H9 (cell line): ENCODE measurements at regions not wholly inside any gene's neighbourhood (a gene's known extent, or its start where the extent isn't known, plus 50 kb on each side); places are given as distances from the start of the nearest gene placed in this dataset.

Experiments
- DNase-seq: peaks from one replicate; pipeline ENCODE4 v3.0.0-alpha.2; 2017
- H2AFZ ChIP-seq: one replicate; pipeline ENCODE4 v1.6.1; 2013; ENCODE audit warnings: mild to moderate bottlenecking, low read length, control low read depth, moderate library complexity
- H2AK5ac ChIP-seq: 2 replicates; pipeline ENCODE4 v1.6.1; 2013; ENCODE audit warnings: low read length, control low read depth, mixed read lengths; ENCODE audit not compliant: insufficient read length
- H2BK120ac ChIP-seq: one replicate; pipeline ENCODE4 v1.6.1; 2013; ENCODE audit warnings: low read depth, mild to moderate bottlenecking, low read length, control low read depth, inconsistent platforms; ENCODE audit not compliant: poor library complexity, severe bottlenecking
- H2BK12ac ChIP-seq: 2 replicates; pipeline ENCODE4 v1.6.1; 2013; ENCODE audit warnings: low read length, control low read depth, mixed read lengths, low read depth; ENCODE audit not compliant: insufficient read length
- H2BK15ac ChIP-seq: 2 replicates; pipeline ENCODE4 v1.6.1; 2013; ENCODE audit warnings: low read depth, low read length, control low read depth
- H2BK20ac ChIP-seq: one replicate; pipeline ENCODE4 v1.6.1; 2013; ENCODE audit warnings: low read depth, mild to moderate bottlenecking, low read length, control low read depth, inconsistent platforms; ENCODE audit not compliant: poor library complexity, severe bottlenecking
- H2BK5ac ChIP-seq: 2 replicates; pipeline ENCODE4 v1.6.1; 2013; ENCODE audit warnings: low read length, control low read depth, mixed read lengths; ENCODE audit not compliant: insufficient read length
- H3K14ac ChIP-seq: 2 replicates; pipeline ENCODE4 v1.6.1; 2013; ENCODE audit warnings: low read length, control low read depth; ENCODE audit not compliant: insufficient read depth
- H3K18ac ChIP-seq: 2 replicates; pipeline ENCODE4 v1.6.1; 2013; ENCODE audit warnings: low read depth, mild to moderate bottlenecking, mixed read lengths, low read length, control low read depth; ENCODE audit not compliant: insufficient read length
- H3K23ac ChIP-seq: 2 replicates; pipeline ENCODE4 v1.6.1; 2013; ENCODE audit warnings: low read length, control low read depth, mixed read lengths, low read depth; ENCODE audit not compliant: insufficient read length
- H3K23me2 ChIP-seq: 2 replicates; pipeline ENCODE4 v1.6.1; 2013; ENCODE audit warnings: low read depth, mild to moderate bottlenecking, mixed read lengths, low read length, control low read depth; ENCODE audit not compliant: insufficient read length, poor library complexity, severe bottlenecking
- H3K27ac ChIP-seq: 2 replicates; pipeline ENCODE4 v1.5.1; 2013; ENCODE audit warnings: low read length, control low read depth, mixed read lengths, low read depth; ENCODE audit not compliant: insufficient read length
- H3K27me3 ChIP-seq: 2 replicates; pipeline ENCODE4 v1.6.1; 2013; ENCODE audit warnings: low read length, control low read depth, inconsistent platforms; ENCODE audit not compliant: insufficient read depth
- H3K4ac ChIP-seq: 2 replicates; pipeline ENCODE4 v1.6.1; 2013; ENCODE audit warnings: low read depth, mild to moderate bottlenecking, control low read depth, inconsistent platforms, low read length, moderate library complexity
- H3K4me1 ChIP-seq: 2 replicates; pipeline ENCODE4 v1.6.1; 2013; ENCODE audit warnings: low read length, control low read depth, inconsistent platforms; ENCODE audit not compliant: insufficient read depth
- H3K4me2 ChIP-seq: 2 replicates; pipeline ENCODE4 v1.6.1; 2013; ENCODE audit warnings: low read length, control low read depth, mixed read lengths; ENCODE audit not compliant: insufficient read length, insufficient read depth
- H3K56ac ChIP-seq: 2 replicates; pipeline ENCODE4 v1.6.1; 2013; ENCODE audit warnings: low read depth, mild to moderate bottlenecking, mixed read lengths, low read length, control low read depth; ENCODE audit not compliant: insufficient read length
- H3K79me1 ChIP-seq: 2 replicates; pipeline ENCODE4 v1.6.1; 2013; ENCODE audit warnings: low read depth, mild to moderate bottlenecking, moderate library complexity, low read length, control low read depth, inconsistent platforms; ENCODE audit not compliant: insufficient read depth, poor library complexity, severe bottlenecking
- H3K79me2 ChIP-seq: 2 replicates; pipeline ENCODE4 v1.6.1; 2013; ENCODE audit warnings: low read length, control low read depth, inconsistent platforms; ENCODE audit not compliant: insufficient read depth
- H3K9ac ChIP-seq: 2 replicates; pipeline ENCODE4 v1.6.1; 2013; ENCODE audit warnings: low read length, control low read depth, mixed read lengths; ENCODE audit not compliant: insufficient read length; ENCODE audit errors: extremely low read depth
- H3K9me3 ChIP-seq: one replicate; pipeline ENCODE4 v1.6.1; 2013; ENCODE audit warnings: low read depth, low read length, inconsistent platforms; ENCODE audit not compliant: control insufficient read depth
- H3T11ph ChIP-seq: one replicate; pipeline ENCODE4 v1.6.1; 2013; ENCODE audit warnings: mild to moderate bottlenecking, low read length, control low read depth, inconsistent platforms
- H4K20me1 ChIP-seq: one replicate; pipeline ENCODE4 v1.6.1; 2013; ENCODE audit not compliant: control insufficient read depth, insufficient read length, insufficient read depth
- H4K5ac ChIP-seq: 2 replicates; pipeline ENCODE4 v1.6.1; 2013; ENCODE audit warnings: low read depth, mild to moderate bottlenecking, mixed read lengths, low read length, control low read depth; ENCODE audit not compliant: insufficient read length
- H4K8ac ChIP-seq: replicated peaks from 2 replicates; pipeline ENCODE4 v1.6.1; 2013; ENCODE audit warnings: low read length, control low read depth, mixed read lengths, low read depth; ENCODE audit not compliant: insufficient read length
- H4K91ac ChIP-seq: 2 replicates; pipeline ENCODE4 v1.6.1; 2013; ENCODE audit warnings: low read depth, mild to moderate bottlenecking, moderate library complexity, mixed read lengths, low read length, control low read depth; ENCODE audit not compliant: insufficient read length
- H3K27ac Mint-ChIP-seq, 3 experiments: 2 replicates in 2 of 3; 3 replicates in 1 of 3; pipeline ENCODE4 v1.8.0; 2020 to 2021; ENCODE audit warnings: mixed read lengths in 3 of 3, mild to moderate bottlenecking in 1 of 3, moderate library complexity in 1 of 3
- H3K27me3 Mint-ChIP-seq: 2 replicates; pipeline ENCODE4 v1.8.0; 2021; ENCODE audit warnings: low read depth, mild to moderate bottlenecking, moderate library complexity, mixed read lengths
- H3K36me3 Mint-ChIP-seq, 3 experiments: 2 replicates in 2 of 3; 3 replicates in 1 of 3; pipeline ENCODE4 v1.8.0; 2020 to 2021; ENCODE audit warnings: low read depth in 3 of 3, mixed read lengths in 3 of 3; ENCODE audit not compliant: insufficient read depth in 1 of 3
- H3K4me1 Mint-ChIP-seq, 2 experiments: 2 replicates each; pipeline ENCODE4 v1.8.0; 2020; ENCODE audit warnings: mixed read lengths in 2 of 2
- H3K4me3 Mint-ChIP-seq, 2 experiments: 2 replicates in 1 of 2; 3 replicates in 1 of 2; pipeline ENCODE4 v1.8.0; 2020 to 2021; ENCODE audit warnings: mild to moderate bottlenecking in 2 of 2, mixed read lengths in 2 of 2, moderate library complexity in 1 of 2
- H3K9me3 Mint-ChIP-seq, 2 experiments: 2 replicates in 1 of 2; 3 replicates in 1 of 2; pipeline ENCODE4 v1.8.0; 2020; ENCODE audit warnings: mild to moderate bottlenecking in 2 of 2, mixed read lengths in 2 of 2, moderate library complexity in 1 of 2
- WGBS: extraction: QIAGEN DNeasy Blood & Tissue Kit; methylation state at CpG from one replicate; pipeline ENCODE4 v1.1.7; 2013; ENCODE audit warnings: missing lambda C conversion rate, low lambda C conversion rate, mixed read lengths; ENCODE audit not compliant: insufficient read length; ENCODE audit errors: extremely low coverage; 5-methylcytosine and 5-hydroxymethylcytosine counted together
- TF ChIP-seq, protein P1 (sequence below): fragments of 200-600 bp; sonication (generic); conservative IDR thresholded peaks from 3 replicates; pipeline ENCODE4 v1.8.0; 2021; ENCODE audit warnings: antibody characterized with exemption, mild to moderate bottlenecking

DNA sequence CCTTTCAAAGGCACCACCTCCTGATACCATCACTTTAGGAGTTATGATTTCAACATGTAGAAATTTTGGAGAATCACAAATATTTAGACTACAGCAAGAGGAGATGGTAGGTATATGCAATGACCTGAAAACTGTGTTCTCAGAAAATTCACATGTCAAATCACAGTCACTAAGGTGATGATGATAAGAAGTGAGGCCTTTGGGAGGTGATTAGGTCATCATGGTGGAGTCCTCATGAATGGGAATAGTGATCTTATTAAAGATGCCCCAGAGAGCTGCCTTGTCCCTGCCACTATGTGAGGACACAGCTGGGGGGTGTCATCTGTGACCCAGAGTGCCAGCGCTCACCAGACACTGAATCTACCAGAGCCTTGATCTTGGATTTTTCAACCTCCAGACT, 513.5 kb upstream of the TUSC1 start:
- H3K79me1 ChIP-seq: no peaks in the 10 kb centered on the region
- no peak overlapping the region for H2BK120ac ChIP-seq
- no peak overlapping the region for H3K14ac ChIP-seq
- Mint-ChIP-seq H3K4me1 (no peaks in the 10 kb centered on the region), H3K4me3 (no peak overlapping the region), H3K27me3 (no peaks in the 10 kb centered on the region), H3K27ac (no peak overlapping the region), H3K36me3 (peaks cover 0 to 18% (median 6%) of the 10 kb centered on the region in 3 experiments; a peak in 4 of 7 replicates), H3K9me3 (peaks cover 6 to 10% of the 10 kb centered on the region in 2 experiments; a peak in 4 of 5 replicates)
- H2AFZ ChIP-seq: no peak overlapping the region
- TF ChIP-seq, protein P1, sequence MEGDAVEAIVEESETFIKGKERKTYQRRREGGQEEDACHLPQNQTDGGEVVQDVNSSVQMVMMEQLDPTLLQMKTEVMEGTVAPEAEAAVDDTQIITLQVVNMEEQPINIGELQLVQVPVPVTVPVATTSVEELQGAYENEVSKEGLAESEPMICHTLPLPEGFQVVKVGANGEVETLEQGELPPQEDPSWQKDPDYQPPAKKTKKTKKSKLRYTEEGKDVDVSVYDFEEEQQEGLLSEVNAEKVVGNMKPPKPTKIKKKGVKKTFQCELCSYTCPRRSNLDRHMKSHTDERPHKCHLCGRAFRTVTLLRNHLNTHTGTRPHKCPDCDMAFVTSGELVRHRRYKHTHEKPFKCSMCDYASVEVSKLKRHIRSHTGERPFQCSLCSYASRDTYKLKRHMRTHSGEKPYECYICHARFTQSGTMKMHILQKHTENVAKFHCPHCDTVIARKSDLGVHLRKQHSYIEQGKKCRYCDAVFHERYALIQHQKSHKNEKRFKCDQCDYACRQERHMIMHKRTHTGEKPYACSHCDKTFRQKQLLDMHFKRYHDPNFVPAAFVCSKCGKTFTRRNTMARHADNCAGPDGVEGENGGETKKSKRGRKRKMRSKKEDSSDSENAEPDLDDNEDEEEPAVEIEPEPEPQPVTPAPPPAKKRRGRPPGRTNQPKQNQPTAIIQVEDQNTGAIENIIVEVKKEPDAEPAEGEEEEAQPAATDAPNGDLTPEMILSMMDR: no peak
- H2AK5ac ChIP-seq: no peak overlapping the region
- H2BK15ac ChIP-seq: no peak overlapping the region
- no peak overlapping the region for H4K8ac ChIP-seq
- no peaks in the 10 kb centered on the region for H3K4me1 ChIP-seq
- H4K5ac ChIP-seq: no peak overlapping the region
- no peak overlapping the region for H3T11ph ChIP-seq
- H3K4ac ChIP-seq: no peak overlapping the region
- no peak overlapping the region for H3K23ac ChIP-seq
- no peak overlapping the region for H2BK5ac ChIP-seq
- no peaks in the 10 kb centered on the region for H3K9me3 ChIP-seq
- no peaks in the 10 kb centered on the region for H3K27me3 ChIP-seq
- no peaks in the 10 kb centered on the region for H4K20me1 ChIP-seq
- DNase-seq: no peak
- H4K91ac ChIP-seq: no peak overlapping the region
- H3K56ac ChIP-seq: no peak overlapping the region
- no peak overlapping the region for H2BK12ac ChIP-seq
- no peak overlapping the region for H3K27ac ChIP-seq
- H3K18ac ChIP-seq: no peak overlapping the region
- H3K4me2 ChIP-seq: no peak overlapping the region
- H3K9ac ChIP-seq: no peak overlapping the region
- WGBS: no CpG with 5 or more reads among the region's 1 CpG
- H3K23me2 ChIP-seq: no peaks in the 10 kb centered on the region
- no peaks in the 10 kb centered on the region for H3K79me2 ChIP-seq
- no peak overlapping the region for H2BK20ac ChIP-seq
